GM19099 (cell line): ENCODE measurements at regions not wholly inside any gene's neighbourhood (a gene's known extent, or its start where the extent isn't known, plus 50 kb on each side); places are given as distances from the start of the nearest gene placed in this dataset.

Experiments used
- POLR2A ChIP-seq: IDR thresholded peaks from 3 replicates; pipeline ENCODE4 v1.6.1; 2011; ENCODE audit warnings: low read depth; ENCODE audit not compliant: insufficient read length; ENCODE audit errors: extremely low read depth

DNA sequence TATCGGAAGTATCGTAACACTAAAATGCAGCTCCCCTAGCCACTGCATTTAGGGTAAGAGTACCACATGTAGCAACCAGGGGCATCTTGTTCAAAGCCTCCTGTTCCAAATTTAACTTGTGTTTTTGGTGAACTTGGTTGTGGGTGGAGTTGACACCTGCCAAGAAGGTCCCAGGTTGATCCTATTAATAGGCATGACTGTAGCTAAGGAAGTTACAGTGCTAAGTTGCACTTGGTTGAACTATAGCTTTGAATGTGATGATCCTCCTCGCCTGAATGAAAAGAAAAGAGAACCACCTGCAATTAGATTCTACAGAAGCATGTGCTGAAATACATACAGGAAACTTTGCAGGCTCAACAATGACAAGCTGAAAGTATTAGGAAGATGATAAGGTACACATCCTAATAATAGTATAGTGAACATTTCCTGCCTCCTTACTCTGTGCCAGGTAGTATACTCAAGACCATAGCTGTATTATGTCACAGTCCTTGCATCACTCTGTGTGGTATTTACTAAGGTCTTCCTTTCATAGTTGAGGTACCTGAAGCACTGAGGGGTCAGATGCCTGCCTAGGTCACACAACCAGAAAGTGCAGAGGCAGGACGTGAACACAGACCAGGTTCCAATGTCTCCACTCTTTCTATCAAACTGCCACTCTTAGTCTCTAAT lies 64.5 kb upstream of the PIP5K1B start:
- no peak for TF ChIP-seq POLR2A

DNA sequence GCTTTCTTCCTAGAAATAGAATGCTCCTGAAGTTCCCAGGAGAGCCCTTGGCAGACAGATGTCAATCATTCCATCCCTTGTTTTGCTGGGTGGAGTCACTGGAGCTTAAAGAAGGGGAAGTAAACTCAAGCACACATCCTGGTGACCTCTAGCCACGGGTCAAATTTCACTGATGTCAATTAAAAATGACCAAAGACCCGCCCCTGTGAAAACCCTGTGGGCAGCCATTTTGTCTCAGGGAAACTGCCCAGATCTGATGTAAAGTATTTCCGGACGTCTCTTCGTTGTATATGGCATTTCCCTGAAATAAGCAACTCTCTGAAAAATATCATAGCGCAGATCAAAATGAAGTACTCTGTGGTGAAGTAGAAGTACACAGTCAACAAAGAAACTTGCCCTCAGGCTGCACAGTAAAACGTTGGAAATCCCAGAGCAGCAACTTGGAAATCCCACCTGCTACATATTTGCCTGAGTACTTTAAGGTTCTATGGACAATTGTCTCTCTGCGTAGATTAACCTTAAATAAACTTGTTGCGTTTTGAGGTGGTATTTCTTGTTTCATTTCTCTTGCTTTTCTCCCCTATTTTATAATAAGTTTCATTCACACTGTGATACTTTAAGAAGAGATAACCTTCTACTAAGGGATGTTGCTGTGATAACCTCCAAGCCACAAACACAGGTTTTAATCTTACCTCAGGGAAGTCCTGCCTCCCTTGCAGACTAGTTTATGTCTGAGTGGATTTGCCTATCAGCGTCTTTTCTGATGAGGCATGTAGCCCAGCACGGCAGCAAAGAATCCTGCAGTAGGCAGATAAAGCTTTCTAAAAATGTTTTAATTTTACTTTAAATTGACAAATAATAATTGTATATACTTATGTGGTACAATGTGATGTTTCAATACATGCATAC lies 60.9 kb upstream of the PIP5K1B start:
- peak; percentile 29 for TF ChIP-seq POLR2A

DNA sequence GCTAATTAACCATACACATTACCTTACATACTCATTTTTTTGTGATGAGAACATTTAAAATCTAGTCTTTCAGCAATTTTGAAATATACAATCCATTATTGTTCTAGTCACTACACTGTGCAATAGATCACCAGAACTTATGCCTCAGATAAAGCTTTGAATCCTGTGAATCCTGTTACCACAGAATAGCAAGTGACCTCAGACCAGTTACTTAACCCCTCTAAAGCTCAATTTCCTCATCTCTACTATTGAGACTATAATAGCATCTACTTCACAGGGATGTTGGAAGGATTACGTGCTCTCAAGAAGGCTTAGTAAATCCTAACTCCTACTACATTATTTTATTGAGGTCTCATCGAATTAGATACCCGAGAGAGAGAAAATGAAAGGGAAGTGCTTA lies 60.2 kb upstream of the PIP5K1B start:
- no peak for TF ChIP-seq POLR2A

DNA sequence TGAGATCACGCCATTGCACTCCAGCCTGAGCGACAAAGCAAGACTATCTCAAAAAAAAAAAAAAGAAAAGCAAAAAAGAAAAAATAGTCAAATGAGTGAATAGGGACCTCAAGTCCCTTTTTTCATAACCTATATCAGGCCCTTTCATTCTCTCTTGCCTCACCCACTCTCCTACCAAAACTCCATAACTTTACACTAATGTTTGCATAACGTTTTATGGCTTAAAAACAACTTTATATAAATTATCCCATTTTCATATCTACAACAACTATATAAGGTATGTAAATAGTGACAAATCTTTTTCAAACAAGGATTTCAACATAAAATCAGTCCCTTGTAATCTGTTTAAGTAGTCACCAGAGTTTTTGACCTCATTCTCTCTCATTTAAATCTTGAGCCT lies 56.9 kb upstream of the PIP5K1B start:
- TF ChIP-seq POLR2A = no peak

DNA sequence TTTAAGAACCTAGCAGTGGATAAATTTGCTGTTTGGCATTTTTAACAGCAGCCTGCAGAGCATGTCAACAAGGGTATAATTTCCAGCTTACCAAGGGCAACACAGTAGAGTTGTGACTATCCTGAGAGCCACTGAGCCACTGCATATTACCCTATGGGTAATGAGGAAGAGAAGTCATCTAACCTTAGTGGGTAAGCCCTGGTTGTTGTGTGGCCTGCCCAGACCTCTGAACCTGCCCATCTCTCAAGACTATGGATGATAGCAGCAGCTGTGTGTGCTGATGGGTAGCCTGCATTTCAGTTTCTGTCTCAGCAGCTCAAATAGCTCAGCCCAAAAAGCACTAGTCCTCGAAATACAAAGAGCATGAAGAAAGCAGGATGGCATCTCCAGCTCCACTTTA lies 56.1 kb upstream of the PIP5K1B start:
- TF ChIP-seq POLR2A = no peak

DNA sequence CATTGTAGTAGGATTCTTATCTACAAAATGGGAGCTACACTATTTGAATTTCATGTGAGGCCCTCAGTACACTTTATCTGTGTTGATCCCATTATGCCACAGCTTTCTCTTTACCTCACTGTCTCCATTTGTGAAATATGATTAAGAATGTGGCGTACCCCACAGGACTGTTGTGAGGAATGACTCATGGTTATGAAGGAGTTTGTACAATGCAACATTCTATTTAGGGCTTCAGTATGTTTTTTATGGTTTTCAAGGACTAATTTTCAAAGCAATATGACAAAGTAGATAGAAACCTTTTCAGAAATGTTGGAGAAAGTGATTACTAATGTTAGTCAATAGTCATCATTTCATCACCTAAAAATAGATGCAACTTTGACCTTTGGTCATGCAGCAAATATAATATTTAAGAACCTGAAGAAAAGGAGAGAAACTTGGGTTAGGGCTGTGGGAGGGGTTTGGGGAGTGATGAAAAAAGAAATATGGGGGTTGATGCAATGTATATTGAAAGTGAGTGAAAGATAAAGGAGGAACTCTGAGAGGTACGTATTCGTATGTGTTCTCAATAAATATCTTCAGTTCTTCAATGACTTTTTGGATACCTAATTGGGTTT lies 53.7 kb upstream of the PIP5K1B start:
- TF ChIP-seq POLR2A = no peak

DNA sequence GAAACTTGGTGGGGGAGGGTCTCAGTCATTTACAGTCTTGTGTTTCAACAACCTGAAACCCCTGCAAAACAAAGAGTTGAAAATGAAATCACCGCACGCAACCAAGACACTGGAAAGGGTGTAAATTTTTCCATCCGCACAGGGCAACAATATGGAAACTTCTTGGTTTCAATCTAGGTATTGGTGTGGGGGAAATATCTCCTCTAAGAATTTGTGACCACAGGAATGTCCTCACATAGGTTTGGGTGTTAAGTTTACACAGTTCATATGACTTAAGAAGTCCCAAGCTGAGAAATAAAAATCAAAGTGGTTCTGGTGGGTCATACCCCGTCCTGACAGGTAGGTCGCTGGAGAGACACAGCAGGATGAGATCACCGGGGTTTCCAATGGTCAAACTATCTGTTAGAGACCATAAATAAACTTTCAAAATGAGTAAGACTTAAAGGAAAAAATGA lies 51.9 kb upstream of the PIP5K1B start:
- TF ChIP-seq POLR2A = no peak

DNA sequence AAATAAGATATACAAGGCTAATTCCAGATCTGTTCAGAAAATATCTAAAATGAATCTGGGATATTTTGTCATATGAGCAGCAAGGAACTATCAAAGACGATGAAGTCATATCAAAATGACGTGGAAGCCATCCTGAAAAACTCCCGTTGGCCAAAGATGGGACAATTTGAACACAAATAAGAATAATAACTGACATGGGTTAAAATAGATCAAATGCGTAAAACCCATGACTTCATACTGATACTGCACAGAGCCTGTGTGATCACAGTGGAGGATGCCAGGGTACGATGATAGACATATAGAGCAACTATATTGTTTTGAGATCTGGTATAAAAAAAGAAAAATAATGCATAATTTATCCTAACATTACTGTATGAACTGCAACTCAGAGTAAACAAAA lies 51.0 kb upstream of the PIP5K1B start:
- TF ChIP-seq POLR2A = no peak
